ENCODE measurements at regions not wholly inside any gene's neighbourhood (a gene's known extent, or its start where the extent isn't known, plus 50 kb on each side); places are given as distances from the start of the nearest gene placed in this dataset.

DNA sequence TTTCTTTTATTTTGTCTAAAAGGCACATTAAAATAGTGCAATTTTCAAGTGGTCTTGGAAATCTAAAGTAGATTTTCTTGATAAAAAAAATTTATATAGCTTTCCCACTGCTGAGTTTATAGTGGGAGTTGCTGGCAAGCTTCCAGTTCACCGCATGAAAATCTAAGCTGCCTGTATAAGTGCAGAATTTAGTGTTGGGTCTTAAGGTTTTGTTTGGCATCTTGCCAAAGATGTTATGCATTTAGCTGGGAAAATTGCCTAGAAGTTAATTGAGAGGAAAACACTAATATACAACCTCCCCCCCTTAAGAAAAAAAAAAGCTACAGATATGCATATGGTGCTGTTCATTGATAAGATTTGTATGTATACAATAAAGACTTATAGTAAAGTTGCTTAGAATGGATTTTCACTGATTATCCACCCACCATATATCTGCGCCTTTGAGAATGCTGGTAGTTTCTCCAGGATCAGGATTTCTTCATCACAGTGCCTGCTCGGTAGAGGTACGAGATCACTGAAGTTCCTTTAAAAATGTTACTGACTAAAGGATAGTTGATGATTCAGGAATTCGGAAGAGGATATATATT, 803.2 kb upstream of the POU3F3 start:
- TF ChIP-seq, protein P1, sequence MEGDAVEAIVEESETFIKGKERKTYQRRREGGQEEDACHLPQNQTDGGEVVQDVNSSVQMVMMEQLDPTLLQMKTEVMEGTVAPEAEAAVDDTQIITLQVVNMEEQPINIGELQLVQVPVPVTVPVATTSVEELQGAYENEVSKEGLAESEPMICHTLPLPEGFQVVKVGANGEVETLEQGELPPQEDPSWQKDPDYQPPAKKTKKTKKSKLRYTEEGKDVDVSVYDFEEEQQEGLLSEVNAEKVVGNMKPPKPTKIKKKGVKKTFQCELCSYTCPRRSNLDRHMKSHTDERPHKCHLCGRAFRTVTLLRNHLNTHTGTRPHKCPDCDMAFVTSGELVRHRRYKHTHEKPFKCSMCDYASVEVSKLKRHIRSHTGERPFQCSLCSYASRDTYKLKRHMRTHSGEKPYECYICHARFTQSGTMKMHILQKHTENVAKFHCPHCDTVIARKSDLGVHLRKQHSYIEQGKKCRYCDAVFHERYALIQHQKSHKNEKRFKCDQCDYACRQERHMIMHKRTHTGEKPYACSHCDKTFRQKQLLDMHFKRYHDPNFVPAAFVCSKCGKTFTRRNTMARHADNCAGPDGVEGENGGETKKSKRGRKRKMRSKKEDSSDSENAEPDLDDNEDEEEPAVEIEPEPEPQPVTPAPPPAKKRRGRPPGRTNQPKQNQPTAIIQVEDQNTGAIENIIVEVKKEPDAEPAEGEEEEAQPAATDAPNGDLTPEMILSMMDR (IDR thresholded peaks at IDR 0.05; ENCODE audit: low read depth, low read length, missing control alignments): no peak
- no peak overlapping the region for H3K4me3 ChIP-seq (ENCODE audit: low read depth, low read length)
- peak; percentile 16 for DNase-seq (ENCODE audit: low read depth)
- in situ Hi-C loops (cut with HindIII; ENCODE audit: low sequenced_read_pairs): no loop called here

- in situ Hi-C loops (cut with HindIII; ENCODE audit: low sequenced_read_pairs): no loop called here
- TF ChIP-seq, protein P1 (IDR thresholded peaks at IDR 0.05; ENCODE audit: low read depth, low read length, missing control alignments): no peak
- no peak for DNase-seq (ENCODE audit: low read depth)
Observed at GRCh38 chr2:104051766-104052165, 802.1 kb upstream of the POU3F3 start.

GRCh38 chr2:104052356-104052755, 801.6 kb upstream of the POU3F3 start:
- in situ Hi-C loops (cut with HindIII; ENCODE audit: low sequenced_read_pairs): no loop called here
- TF ChIP-seq, protein P1 (IDR thresholded peaks at IDR 0.05; ENCODE audit: low read depth, low read length, missing control alignments): no peak
- DNase-seq (ENCODE audit: low read depth): no peak
- H3K4me3 ChIP-seq (ENCODE audit: low read depth, low read length): no peak overlapping the region

More at GRCh38 chr2:104051766-104052165, 802.1 kb upstream of the POU3F3 start:
- H3K4me3 ChIP-seq (ENCODE audit: low read depth, low read length): no peak overlapping the region

- in situ Hi-C loops (cut with HindIII; ENCODE audit: low sequenced_read_pairs): no loop called here
- TF ChIP-seq, protein P1 (IDR thresholded peaks at IDR 0.05; ENCODE audit: low read depth, low read length, missing control alignments): no peak
- H3K4me3 ChIP-seq (ENCODE audit: low read depth, low read length): no peak overlapping the region
- DNase-seq (ENCODE audit: low read depth): no peak
Observed at GRCh38 chr2:104056451-104056850, 797.5 kb upstream of the POU3F3 start.

DNA sequence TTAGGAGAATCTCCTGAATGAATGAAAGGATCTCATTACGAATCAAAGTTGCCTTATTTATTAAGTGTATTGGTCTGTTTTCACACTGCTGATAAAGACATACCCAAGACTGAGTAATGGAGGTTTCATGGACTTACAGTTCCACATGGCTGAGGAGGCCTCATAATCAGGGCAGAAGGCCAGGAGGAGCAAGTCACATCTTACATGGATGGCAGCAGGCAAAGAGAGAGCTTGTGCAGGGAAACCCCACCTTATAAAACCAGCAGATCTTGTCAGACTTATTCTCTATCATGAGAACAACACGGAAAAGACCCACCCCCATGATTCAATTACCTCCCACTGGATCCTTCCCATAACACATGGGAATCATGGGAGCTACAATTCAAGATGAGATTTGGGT, 785.2 kb upstream of the POU3F3 start:
- DNase-seq (ENCODE audit: low read depth): no peak
- H3K4me3 ChIP-seq (ENCODE audit: low read depth, low read length): no peak overlapping the region
- in situ Hi-C loops (cut with HindIII; ENCODE audit: low sequenced_read_pairs): no loop called here
- TF ChIP-seq, protein P1 (IDR thresholded peaks at IDR 0.05; ENCODE audit: low read depth, low read length, missing control alignments): no peak

- in situ Hi-C loops (cut with HindIII; ENCODE audit: low sequenced_read_pairs): no loop called here
- TF ChIP-seq, protein P1 (IDR thresholded peaks at IDR 0.05; ENCODE audit: low read depth, low read length, missing control alignments): no peak
- no peak for DNase-seq (ENCODE audit: low read depth)
Observed at GRCh38 chr2:104077573-104077972, 776.3 kb upstream of the POU3F3 start.

More at GRCh38 chr2:104077573-104077972, 776.3 kb upstream of the POU3F3 start:
- no peak overlapping the region for H3K4me3 ChIP-seq (ENCODE audit: low read depth, low read length)

Data from astrocyte of the cerebellum (primary cell).